ENCODE measurements at regions not wholly inside any gene's neighbourhood (a gene's known extent, or its start where the extent isn't known, plus 50 kb on each side); places are given as distances from the start of the nearest gene placed in this dataset.
"Not testable (repeated sequence)": the region's sequence is repeated elsewhere in the genome, so short reads cannot be mapped to it uniquely, and the experiment has no call there.

- TF ChIP-seq YY1 (IDR thresholded peaks at IDR 0.05; ENCODE audit: insufficient read depth, insufficient read length); SUZ12 (IDR thresholded peaks at IDR 0.05; ENCODE audit: extremely low read depth, insufficient read depth, insufficient read length): not testable (repeated sequence)
These were observed 909.9 kb upstream of the KLHL29 start for GRCh38 chr2:22475103-22475502.
